HG02588 (cell line): ENCODE measurements at regions not wholly inside any gene's neighbourhood (a gene's known extent, or its start where the extent isn't known, plus 50 kb on each side); places are given as distances from the start of the nearest gene placed in this dataset.

Experiments
- ATAC-seq: cut with Tn5 transposase; IDR thresholded peaks from one replicate; pipeline ENCODE4 v1.9.1; 2021; ENCODE audit warnings: mild to moderate bottlenecking, moderate library complexity; ENCODE audit not compliant: unreplicated experiment

- no peak for ATAC-seq
These were observed 590.3 kb upstream of the C9orf72 start for GRCh38 chr9:28163619-28164018.

DNA sequence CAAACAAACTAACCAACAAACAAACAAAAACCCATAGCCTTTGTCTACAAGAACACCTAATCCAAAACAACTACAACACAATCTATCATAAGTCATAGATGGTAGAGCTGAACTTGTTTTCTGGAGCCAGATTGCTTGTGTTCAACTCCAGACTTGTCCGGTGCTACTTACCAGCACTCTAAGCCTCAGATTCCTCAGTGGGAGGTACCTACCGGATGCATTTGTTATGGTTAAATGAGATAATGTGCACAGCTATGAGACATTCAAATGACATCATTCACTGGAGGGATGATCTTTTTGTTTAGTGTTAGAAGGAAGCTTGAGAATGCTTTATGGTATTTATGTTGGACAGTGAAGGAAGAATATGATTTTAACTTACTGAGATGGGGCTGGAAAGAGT, 592.9 kb upstream of the C9orf72 start:
- ATAC-seq, result no peak

DNA sequence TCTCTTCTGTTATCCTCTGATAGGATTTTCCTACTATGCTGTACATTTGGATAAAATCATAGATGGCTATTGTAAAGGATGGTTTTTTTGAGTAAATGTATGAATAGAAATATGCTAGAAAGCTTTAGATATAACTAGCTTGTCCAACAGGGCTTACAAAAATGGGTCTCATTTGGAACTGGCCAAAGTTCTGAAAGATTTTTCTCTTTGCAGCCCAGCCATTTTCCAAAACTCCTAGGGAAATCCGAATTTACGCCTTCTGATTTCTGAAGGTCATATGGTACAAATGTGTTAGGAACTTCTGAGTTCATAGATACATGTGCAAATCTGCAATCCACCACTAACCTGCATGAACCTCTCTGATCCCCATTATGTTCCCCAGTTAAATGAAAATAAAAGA, 603.9 kb upstream of the C9orf72 start:
- ATAC-seq, result no peak

GRCh38 chr9:28177925-28178324, 604.6 kb upstream of the C9orf72 start:
- no peak for ATAC-seq

DNA sequence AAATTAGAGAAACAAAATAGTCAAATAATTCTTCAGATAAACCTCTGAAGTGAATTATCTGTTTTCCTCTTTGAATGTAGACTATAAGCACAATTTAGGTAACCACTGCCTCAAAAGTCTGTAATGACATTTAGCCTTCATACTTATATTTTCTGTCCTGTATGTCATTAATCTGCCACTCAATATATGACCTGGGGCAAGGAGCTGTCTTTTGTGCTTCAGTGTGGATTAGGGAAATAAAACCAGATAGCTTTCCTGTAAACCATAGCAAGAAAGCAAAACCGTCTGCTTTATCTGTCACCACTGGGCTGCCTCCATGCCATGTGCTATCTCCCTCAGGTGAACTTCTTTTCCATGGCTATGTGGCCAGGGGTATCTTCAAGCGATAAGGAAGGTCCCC, 606.6 kb upstream of the C9orf72 start:
- no peak for ATAC-seq

DNA sequence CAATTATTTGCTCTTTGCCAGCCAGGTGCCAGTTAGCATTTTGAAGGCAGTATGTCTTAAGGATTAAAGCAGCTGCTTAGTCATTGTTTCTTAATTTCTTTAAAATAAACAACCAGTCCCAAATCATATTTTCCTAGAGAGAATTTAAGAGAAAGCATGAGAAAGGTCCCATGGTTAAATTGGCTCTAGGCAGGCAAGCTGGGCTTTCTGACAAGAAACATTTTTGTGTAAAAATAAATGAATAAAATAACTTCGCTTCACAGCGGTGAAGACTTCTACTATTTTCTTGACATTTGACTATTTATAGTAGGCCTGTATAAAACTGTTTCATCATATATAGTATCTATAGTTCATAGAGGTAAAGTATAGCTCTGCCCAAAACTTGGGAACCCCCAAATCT, 617.7 kb upstream of the C9orf72 start:
- ATAC-seq, result no peak

DNA sequence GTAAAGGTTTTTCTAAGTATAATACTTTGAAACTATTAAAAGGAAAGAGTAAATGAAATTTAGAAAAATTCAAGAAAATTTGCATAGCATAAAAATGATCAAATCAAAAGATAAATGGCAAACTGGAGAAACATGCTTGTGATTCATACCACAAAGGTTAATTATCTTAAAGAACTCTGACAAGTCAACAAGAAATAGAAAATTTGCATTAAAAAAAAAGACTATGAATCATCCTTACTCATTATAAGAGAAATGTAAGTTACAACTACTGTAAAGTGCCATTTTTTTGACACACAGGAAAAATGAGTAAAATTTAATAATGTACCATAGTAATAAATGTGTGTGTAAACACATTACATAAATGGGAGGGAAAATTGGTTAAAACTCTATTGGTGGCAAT, 624.4 kb upstream of the C9orf72 start:
- ATAC-seq, result no peak

GRCh38 chr9:28203036-28203435, 629.8 kb upstream of the C9orf72 start:
- no peak for ATAC-seq

DNA sequence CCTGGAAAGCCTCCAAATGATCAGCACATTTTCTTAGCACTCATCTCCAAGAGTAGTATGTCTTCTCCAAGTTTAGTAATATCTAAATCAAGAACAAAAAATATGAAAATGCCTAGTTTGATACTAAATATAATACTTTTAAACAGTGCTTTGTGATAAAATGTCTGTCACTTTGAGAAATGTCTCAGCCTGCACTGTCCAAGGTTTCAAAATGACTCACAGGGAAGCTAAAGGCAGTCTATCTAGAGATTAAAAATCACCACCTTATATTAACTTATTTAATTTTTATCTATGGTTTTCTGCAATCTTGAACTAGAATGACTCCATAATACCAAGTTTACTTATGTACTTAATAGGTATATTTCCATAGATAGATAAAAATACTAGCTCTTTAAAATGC, 633.0 kb upstream of the C9orf72 start:
- ATAC-seq, result no peak

GRCh38 chr9:28207657-28208056, 634.4 kb upstream of the C9orf72 start:
- ATAC-seq, result peak; percentile 81

DNA sequence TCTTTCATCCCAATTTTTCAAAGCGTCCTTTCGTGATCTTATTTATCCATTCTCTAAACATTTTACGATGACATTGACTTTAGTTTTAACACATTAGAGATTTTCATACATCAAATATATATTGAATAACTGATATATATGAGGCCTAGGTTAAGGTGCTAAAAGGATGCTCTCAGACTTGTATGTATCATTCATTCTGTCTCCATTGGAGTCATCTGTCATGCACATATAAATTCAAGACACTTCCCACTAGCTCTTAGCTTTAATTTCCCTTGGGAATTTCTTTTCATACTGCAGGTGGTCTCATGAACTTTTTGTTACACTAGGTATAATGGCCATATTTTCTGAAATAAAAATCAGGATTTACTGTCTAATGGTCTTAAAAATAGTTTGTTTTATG, 635.8 kb upstream of the C9orf72 start:
- ATAC-seq, result no peak

DNA sequence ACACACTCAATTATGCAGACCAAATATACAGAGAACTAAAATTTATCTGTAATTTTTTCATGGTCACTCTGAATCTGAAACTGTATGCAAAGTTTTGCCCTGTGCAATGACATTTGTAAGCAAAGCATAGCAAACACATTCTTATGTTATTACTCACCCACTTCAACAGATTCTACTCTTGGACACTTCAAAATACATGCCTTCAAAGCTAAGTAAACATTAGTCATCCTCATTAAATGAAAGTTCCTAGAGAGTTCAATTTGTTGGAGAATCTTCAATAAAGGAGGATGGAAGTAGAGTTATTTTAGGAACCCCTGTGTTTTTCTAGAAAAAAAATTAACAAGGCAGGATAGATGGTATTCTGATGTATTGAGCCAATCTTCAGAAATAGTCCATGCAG, 639.7 kb upstream of the C9orf72 start:
- ATAC-seq, result peak; percentile 81

DNA sequence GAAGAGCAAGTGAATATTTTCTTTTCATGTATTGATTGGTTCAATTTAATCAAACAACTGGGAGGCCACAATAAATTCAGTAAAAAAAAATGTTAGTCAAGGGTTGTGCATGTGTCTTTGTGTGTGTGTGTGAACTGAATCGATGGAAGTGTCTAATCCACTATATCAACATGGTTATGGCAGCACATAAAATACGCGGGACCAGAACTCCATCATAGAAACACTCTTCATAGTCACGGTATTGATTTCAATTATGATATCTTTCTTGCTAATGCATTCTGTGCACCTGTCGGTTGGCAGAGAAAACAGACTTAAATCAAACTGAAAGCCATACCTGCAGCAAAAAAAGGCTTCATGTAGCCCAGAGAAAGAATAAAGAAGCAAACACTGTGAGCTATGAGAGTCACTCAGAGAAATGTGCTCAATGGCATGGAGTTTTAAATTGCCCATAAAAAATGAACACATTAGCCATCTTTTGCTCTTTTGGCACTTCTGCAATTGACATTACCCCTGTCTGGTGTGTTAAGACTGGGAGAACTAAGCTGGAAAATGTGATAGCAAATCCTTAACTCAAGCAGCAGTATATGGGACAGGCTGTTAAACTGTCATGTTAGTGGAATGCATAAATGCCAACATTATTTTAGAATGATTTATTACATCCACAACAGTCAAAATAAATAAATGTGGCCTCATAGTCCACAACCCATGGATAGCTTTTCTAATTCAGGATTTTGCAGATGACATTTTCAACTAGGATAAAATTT, 642.4 kb upstream of the C9orf72 start:
- ATAC-seq, result no peak

GRCh38 chr9:28232686-28233085, 659.4 kb upstream of the C9orf72 start:
- ATAC-seq, result no peak

DNA sequence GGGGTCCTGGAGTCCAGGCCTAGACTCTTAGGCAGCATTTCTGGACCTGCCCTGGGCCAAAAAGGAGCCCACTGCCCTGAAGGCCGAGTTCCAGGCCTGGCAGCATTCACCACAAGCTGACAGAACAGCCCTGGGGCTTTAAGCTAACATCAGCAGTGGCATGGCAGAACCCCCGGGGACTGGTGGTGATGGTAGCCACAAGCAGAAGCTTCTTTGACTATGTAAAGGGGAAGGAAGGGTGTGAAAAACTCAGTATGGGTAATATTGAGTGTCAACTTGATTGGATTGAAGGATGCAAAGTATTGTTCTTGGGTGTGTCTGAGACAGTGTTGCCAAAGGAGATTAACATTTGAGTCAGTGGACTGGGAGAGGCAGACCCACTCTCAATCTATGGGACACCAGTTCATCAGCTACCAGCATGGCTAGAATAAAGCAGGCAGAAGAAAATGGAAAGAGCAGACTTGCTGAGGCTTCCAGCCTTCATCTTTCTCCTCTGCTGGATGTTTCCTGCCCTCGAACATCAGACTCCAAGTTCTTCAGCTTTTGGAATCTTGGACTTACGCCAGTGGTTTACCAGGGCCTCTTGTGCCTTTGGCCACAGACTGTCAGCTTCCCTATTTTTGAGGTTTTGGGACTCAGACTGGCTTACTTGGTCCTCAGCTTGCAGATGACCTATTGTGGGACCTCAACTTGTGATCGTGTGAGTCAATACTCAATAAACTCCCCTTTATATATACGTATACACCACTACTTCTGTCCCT, 661.0 kb upstream of the C9orf72 start:
- ATAC-seq, result no peak

GRCh38 chr9:28234894-28235277, 661.6 kb upstream of the C9orf72 start:
- ATAC-seq, result no peak

DNA sequence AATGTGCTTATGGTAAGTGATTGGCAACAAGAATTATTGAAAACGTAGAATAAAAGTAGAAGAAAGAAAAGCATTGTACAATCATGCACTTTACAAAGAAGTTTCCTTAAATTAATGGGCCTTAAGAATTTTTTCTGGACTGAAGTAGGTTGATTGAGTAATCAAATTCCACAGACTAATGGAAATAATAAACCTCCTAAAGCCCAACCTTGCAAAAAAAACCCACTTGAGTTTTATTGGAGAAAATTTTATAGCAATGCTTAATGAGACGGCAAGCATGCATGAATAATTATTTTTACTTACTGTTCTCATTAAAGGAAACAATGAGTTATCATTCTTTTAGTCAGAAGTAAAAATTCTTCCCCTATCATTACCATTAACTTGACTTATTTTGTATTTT, 676.1 kb upstream of the C9orf72 start:
- ATAC-seq, result no peak

DNA sequence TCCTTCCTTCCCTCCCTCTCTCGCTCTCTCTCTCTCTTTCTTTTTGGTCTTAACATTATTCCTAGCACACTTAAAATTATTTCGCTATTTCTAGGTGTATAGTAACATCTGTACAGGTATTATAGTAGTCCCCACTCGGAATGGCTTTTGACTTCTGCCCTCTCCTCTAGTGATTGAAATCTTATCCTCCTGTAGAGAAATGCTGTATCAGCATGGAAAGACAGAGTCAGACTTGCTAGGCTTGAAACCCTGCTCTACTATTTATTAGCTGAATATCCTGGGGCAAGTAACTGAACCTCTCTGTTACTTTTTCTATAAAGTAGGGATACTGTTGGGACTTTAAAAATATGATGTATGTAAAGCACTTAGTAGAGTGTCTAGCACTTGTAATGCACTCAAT, 681.9 kb upstream of the C9orf72 start:
- ATAC-seq, result no peak

GRCh38 chr9:28260330-28260729, 687.0 kb upstream of the C9orf72 start:
- no peak for ATAC-seq

- ATAC-seq, result no peak
These were observed 691.1 kb upstream of the C9orf72 start for GRCh38 chr9:28264368-28264767.

- no peak for ATAC-seq
These were observed 694.1 kb upstream of the C9orf72 start for GRCh38 chr9:28267351-28267750.

- no peak for ATAC-seq
These were observed 696.9 kb upstream of the C9orf72 start for GRCh38 chr9:28270156-28270555.

GRCh38 chr9:28272127-28272526, 698.8 kb upstream of the C9orf72 start:
- no peak for ATAC-seq
